RWPE1 (cell line): ENCODE measurements at regions not wholly inside any gene's neighbourhood (a gene's known extent, or its start where the extent isn't known, plus 50 kb on each side); places are given as distances from the start of the nearest gene placed in this dataset.
"Not testable (repeated sequence)": the region's sequence is repeated elsewhere in the genome, so short reads cannot be mapped to it uniquely, and the experiment has no call there.

Experiments used
- CTCF ChIA-PET: fragments of 350-600 bp; sonication (Branson Sonifier 250); formaldehyde crosslinking; extraction: SDS; loops from one replicate; lab custom pipeline; 2021; lab: Yijun Ruan, JAX
- POLR2A ChIA-PET: fragments of 400-600 bp; formaldehyde crosslinking; extraction: SDS; loops from one replicate; lab custom pipeline; 2020; ENCODE audit warnings: antibody characterized with exemption; ENCODE audit not compliant: low non-redundant PET; lab: Yijun Ruan, JAX
- DNase-seq: peaks from one replicate; pipeline ENCODE4 v3.0.0; 2012; ENCODE audit warnings: low spot score
- H3K27ac ChIP-seq: fragments of 450-650 bp; 2 replicates; pipeline ENCODE4 v1.5.1; 2017
- CTCF ChIP-seq: fragments of 450-650 bp; conservative IDR thresholded peaks from 2 replicates; pipeline ENCODE4 v1.5.1; 2017; ENCODE audit warnings: low read depth, mild to moderate bottlenecking

GRCh38 chr21:36263797-36264196 is 56.2 kb upstream of the MORC3 start:
- ChIA-PET CTCF (no interaction called here), POLR2A (no interaction called here)
- no peak overlapping the region for H3K27ac ChIP-seq
- no peak for DNase-seq
- TF ChIP-seq CTCF: no peak

DNA sequence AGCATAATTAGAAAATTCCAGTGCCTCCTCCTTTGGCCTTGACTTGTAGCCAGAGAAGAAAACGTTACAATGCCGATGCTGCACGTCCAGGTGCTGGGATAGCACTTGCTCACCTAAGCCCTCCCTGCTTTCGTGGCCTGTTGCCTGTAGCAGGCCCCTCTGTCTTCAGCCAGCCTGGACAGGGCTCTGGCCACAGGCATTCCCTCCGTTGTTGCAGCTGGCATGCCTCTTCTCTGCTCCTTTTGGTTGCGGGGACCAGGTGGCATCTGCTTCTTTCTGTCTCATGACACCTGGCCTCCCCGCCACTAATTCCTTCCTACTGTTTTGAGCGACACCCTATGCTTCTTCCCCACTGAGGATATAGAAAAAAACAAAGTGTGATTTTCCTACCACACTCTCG is 54.6 kb upstream of the MORC3 start:
- CTCF ChIA-PET: no interaction called here
- DNase-seq: no peak
- no peak for TF ChIP-seq CTCF
- no peak overlapping the region for H3K27ac ChIP-seq
- POLR2A ChIA-PET: no interaction called here

DNA sequence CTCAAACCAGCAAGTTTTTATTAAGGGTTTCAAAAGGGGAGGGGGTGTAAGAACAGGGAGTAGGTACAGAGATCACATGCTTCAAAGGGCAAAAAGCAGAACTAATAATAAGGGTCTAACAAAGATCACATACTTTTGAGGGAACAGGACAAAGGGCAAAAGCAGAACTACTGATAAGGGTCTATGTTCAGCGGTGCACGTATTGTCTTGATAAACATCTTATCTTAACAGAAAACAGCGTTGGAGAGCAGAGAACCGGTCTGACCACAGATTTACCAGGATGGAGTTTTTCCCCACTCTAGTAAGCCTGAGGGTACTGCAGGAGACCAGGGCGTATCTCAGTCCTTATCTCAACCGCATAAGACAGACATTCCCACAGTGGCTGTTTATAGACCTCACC is 52.2 kb upstream of the MORC3 start:
- DNase-seq, CTCF ChIA-PET, POLR2A ChIA-PET, H3K27ac ChIP-seq: not testable (repeated sequence)

GRCh38 chr21:36268264-36268663 is 51.7 kb upstream of the MORC3 start:
- CTCF ChIA-PET, H3K27ac ChIP-seq, DNase-seq, POLR2A ChIA-PET: not testable (repeated sequence)
